GM23338 (cell line): ENCODE measurements at regions not wholly inside any gene's neighbourhood (a gene's known extent, or its start where the extent isn't known, plus 50 kb on each side); places are given as distances from the start of the nearest gene placed in this dataset.

ENCODE experiments used
- ATAC-seq: fragments of 200-7000 bp; cut with Tn5 transposase; 3 replicates; pipeline ENCODE4 v1.9.1; 2020
- DNase-seq: peaks from one replicate; pipeline ENCODE4 v3.0.0-alpha.2; 2015; ENCODE audit warnings: low spot score
- H2AFZ ChIP-seq: fragments of 200-600 bp; sonication (generic); 2 replicates; pipeline ENCODE4 v1.8.0; 2016; ENCODE audit warnings: antibody characterized with exemption, mild to moderate bottlenecking, moderate library complexity
- H3F3A ChIP-seq: fragments of 200-600 bp; sonication (generic); replicated peaks from 2 replicates; pipeline ENCODE4 v1.8.0; 2017; ENCODE audit warnings: antibody characterized with exemption, mixed run types, low read depth
- H3K27ac ChIP-seq: fragments of 200-600 bp; sonication (generic); 2 replicates; pipeline ENCODE4 v1.6.1; 2016; ENCODE audit warnings: low read depth
- H3K27me3 ChIP-seq: fragments of 200-600 bp; sonication (generic); 2 replicates; pipeline ENCODE4 v1.8.0; 2016; ENCODE audit warnings: mild to moderate bottlenecking, mixed run types, moderate library complexity; ENCODE audit not compliant: insufficient read depth
- H3K36me3 ChIP-seq: fragments of 200-600 bp; sonication (generic); 2 replicates; pipeline ENCODE4 v1.8.0; 2016; ENCODE audit warnings: mild to moderate bottlenecking; ENCODE audit not compliant: insufficient read depth
- H3K4me1 ChIP-seq: fragments of 200-600 bp; sonication (generic); 2 replicates; pipeline ENCODE4 v1.8.0; 2016; ENCODE audit warnings: mild to moderate bottlenecking, moderate library complexity; ENCODE audit not compliant: insufficient read depth
- H3K4me2 ChIP-seq: fragments of 200-600 bp; sonication (generic); 2 replicates; pipeline ENCODE4 v1.7.1; 2017; ENCODE audit warnings: mixed run types
- H3K4me3 ChIP-seq: fragments of 200-600 bp; sonication (generic); 2 replicates; pipeline ENCODE4 v1.6.1; 2016; ENCODE audit warnings: mixed run types
- H3K79me2 ChIP-seq: fragments of 200-600 bp; sonication (generic); replicated peaks from 2 replicates; pipeline ENCODE4 v1.8.0; 2017; ENCODE audit warnings: mild to moderate bottlenecking; ENCODE audit not compliant: insufficient read depth
- H3K9me2 ChIP-seq: fragments of 200-600 bp; sonication (generic); 2 replicates; pipeline ENCODE4 v1.8.0; 2017; ENCODE audit not compliant: insufficient read depth
- H4K20me1 ChIP-seq: fragments of 200-600 bp; sonication (generic); replicated peaks from 2 replicates; pipeline ENCODE4 v1.8.0; 2017; ENCODE audit warnings: mild to moderate bottlenecking; ENCODE audit not compliant: insufficient read depth
- H3K27ac Mint-ChIP-seq: 2 replicates; pipeline ENCODE4 v1.8.0; 2020; ENCODE audit warnings: inconsistent platforms, mild to moderate bottlenecking, moderate library complexity, mixed read lengths
- H3K27me3 Mint-ChIP-seq: 3 replicates; pipeline ENCODE4 v1.8.0; 2022; ENCODE audit warnings: low read depth, mild to moderate bottlenecking, moderate library complexity, mixed read lengths, inconsistent platforms; ENCODE audit not compliant: insufficient read depth, poor library complexity
- H3K36me3 Mint-ChIP-seq: 3 replicates; pipeline ENCODE4 v1.8.0; 2021; ENCODE audit warnings: low read depth, mild to moderate bottlenecking, inconsistent platforms, moderate library complexity, mixed read lengths
- H3K4me1 Mint-ChIP-seq: 3 replicates; pipeline ENCODE4 v1.8.0; 2020; ENCODE audit warnings: mild to moderate bottlenecking, inconsistent platforms, mixed read lengths
- H3K4me3 Mint-ChIP-seq: 3 replicates; pipeline ENCODE4 v1.8.0; 2021; ENCODE audit warnings: moderate library complexity, mild to moderate bottlenecking, inconsistent platforms, mixed read lengths
- H3K9me3 Mint-ChIP-seq: 3 replicates; pipeline ENCODE4 v1.8.0; 2020; ENCODE audit warnings: moderate library complexity, mild to moderate bottlenecking, inconsistent platforms, mixed read lengths
- CREB1 ChIP-seq: fragments of 250-450 bp; sonication (Bioruptor Pico); IDR thresholded peaks from 2 replicates; pipeline ENCODE4 v1.5.0; 2020; ENCODE audit warnings: low read depth, mild to moderate bottlenecking, moderate library complexity
- EZH2 ChIP-seq: fragments of 200-600 bp; sonication (generic); IDR thresholded peaks from one replicate; pipeline ENCODE4 v1.8.0; 2017; ENCODE audit warnings: antibody characterized with exemption, mild to moderate bottlenecking, low read depth; ENCODE audit not compliant: unreplicated experiment
- EZH2phosphoT487 ChIP-seq: fragments of 200-600 bp; sonication (generic); IDR thresholded peaks from one replicate; pipeline ENCODE4 v1.8.1; 2018; ENCODE audit warnings: antibody characterized with exemption; ENCODE audit not compliant: unreplicated experiment
- JUNB ChIP-seq: IDR thresholded peaks from one replicate; pipeline ENCODE4 v1.6.1; 2016; ENCODE audit warnings: antibody characterized with exemption; ENCODE audit not compliant: unreplicated experiment
- NANOG ChIP-seq: IDR thresholded peaks from 2 replicates; pipeline ENCODE4 v1.6.1; 2016; ENCODE audit warnings: antibody characterized with exemption, borderline replicate concordance
- POLR2AphosphoS5 ChIP-seq: IDR thresholded peaks from 2 replicates; pipeline ENCODE4 v1.6.1; 2016; ENCODE audit warnings: antibody characterized with exemption, low read depth
- REST ChIP-seq: IDR thresholded peaks from one replicate; pipeline ENCODE4 v1.6.1; 2018; ENCODE audit warnings: antibody characterized with exemption; ENCODE audit not compliant: unreplicated experiment
- STAT1 ChIP-seq: IDR thresholded peaks from one replicate; pipeline ENCODE4 v1.6.1; 2016; ENCODE audit warnings: antibody characterized with exemption; ENCODE audit not compliant: unreplicated experiment
- ZNF114 ChIP-seq: fragments of 250-450 bp; sonication (Bioruptor Pico); IDR thresholded peaks from 2 replicates; pipeline ENCODE4 v1.5.0; 2020; ENCODE audit warnings: mild to moderate bottlenecking, moderate library complexity
- ZNF331 ChIP-seq: fragments of 250-450 bp; sonication (Bioruptor Pico); IDR thresholded peaks from 2 replicates; pipeline ENCODE4 v1.5.0; 2020; ENCODE audit warnings: low read depth, mild to moderate bottlenecking, moderate library complexity
- ZNF462 ChIP-seq: fragments of 250-450 bp; sonication (Bioruptor Pico); IDR thresholded peaks from 2 replicates; pipeline ENCODE4 v1.5.0; 2020; ENCODE audit warnings: mild to moderate bottlenecking, moderate library complexity
- TF ChIP-seq, protein P1 (sequence below): IDR thresholded peaks from 2 replicates; pipeline ENCODE4 v1.6.1; 2016; ENCODE audit warnings: antibody characterized with exemption
- TF ChIP-seq, protein P2 (sequence below), 2 experiments: fragments of 200-600 bp in 1 of 2; sonication (generic) in 1 of 2; conservative IDR thresholded peaks; 2 replicates each; pipeline versions ENCODE4 v1.5.1 to v1.6.1; 2016 to 2017; ENCODE audit warnings: antibody characterized with exemption in 2 of 2, low read depth in 2 of 2, mild to moderate bottlenecking in 2 of 2, moderate library complexity in 1 of 2

DNA sequence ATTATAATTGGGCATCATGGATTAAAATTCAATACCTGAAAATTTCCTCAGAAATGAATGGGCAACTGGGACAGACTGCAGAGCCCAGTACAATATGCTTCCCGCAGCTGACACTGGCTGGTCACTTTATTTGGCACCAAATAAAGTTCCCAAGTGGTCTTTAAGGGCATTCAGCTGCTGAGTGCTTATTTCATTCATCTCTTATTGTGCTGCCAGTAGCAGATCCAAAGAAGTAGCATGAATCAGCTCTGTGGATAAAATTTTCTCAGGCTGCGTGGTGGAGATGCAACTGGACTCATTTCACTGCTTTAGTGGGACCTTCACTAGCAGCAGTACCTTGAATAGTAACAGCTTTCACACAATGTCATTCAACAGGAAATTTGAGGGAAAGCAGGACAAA, 226.3 kb upstream of the ADGRL2 start:
- ATAC-seq (no peak), DNase-seq (no peak)
- Histone ChIP-seq H3K4me2 (0 out of 2 replicates have a peak overlapping the region, but pooled peaks have one; percentile 28), H3K27me3 (no peaks in the 10 kb centered on the region), H3K79me2 (no peaks in the 10 kb centered on the region), H3F3A (no peaks in the 10 kb centered on the region), H3K4me1 (peaks cover 31% of the 10 kb centered on the region), H4K20me1 (no peaks in the 10 kb centered on the region), H3K9me2 (no peaks in the 10 kb centered on the region), H2AFZ (peak overlapping the region; percentile 38; the same call in 1 of the 2 replicates), H3K36me3 (no peaks in the 10 kb centered on the region), H3K27ac (no peak overlapping the region), H3K4me3 (no peak overlapping the region)
- Mint-ChIP-seq H3K4me1 (peaks cover 39% of the 10 kb centered on the region), H3K9me3 (no peaks in the 10 kb centered on the region; the same call in 2 of the 3 replicates), H3K36me3 (no peaks in the 10 kb centered on the region), H3K4me3 (no peak overlapping the region), H3K27me3 (no peaks in the 10 kb centered on the region), H3K27ac (no peak overlapping the region)
- TF ChIP-seq, protein P1, sequence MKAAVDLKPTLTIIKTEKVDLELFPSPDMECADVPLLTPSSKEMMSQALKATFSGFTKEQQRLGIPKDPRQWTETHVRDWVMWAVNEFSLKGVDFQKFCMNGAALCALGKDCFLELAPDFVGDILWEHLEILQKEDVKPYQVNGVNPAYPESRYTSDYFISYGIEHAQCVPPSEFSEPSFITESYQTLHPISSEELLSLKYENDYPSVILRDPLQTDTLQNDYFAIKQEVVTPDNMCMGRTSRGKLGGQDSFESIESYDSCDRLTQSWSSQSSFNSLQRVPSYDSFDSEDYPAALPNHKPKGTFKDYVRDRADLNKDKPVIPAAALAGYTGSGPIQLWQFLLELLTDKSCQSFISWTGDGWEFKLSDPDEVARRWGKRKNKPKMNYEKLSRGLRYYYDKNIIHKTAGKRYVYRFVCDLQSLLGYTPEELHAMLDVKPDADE, result no peak
- TF ChIP-seq EZH2phosphoT487 (no peak), JUNB (no peak), POLR2AphosphoS5 (no peak), ZNF114 (CRISPR knock-in tag) (no peak), EZH2 (no peak), REST (no peak), NANOG (no peak), CREB1 (no peak), STAT1 (no peak), ZNF462 (CRISPR knock-in tag) (no peak), ZNF331 (CRISPR knock-in tag) (no peak)
- TF ChIP-seq, protein P2, sequence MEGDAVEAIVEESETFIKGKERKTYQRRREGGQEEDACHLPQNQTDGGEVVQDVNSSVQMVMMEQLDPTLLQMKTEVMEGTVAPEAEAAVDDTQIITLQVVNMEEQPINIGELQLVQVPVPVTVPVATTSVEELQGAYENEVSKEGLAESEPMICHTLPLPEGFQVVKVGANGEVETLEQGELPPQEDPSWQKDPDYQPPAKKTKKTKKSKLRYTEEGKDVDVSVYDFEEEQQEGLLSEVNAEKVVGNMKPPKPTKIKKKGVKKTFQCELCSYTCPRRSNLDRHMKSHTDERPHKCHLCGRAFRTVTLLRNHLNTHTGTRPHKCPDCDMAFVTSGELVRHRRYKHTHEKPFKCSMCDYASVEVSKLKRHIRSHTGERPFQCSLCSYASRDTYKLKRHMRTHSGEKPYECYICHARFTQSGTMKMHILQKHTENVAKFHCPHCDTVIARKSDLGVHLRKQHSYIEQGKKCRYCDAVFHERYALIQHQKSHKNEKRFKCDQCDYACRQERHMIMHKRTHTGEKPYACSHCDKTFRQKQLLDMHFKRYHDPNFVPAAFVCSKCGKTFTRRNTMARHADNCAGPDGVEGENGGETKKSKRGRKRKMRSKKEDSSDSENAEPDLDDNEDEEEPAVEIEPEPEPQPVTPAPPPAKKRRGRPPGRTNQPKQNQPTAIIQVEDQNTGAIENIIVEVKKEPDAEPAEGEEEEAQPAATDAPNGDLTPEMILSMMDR (conservative IDR thresholded peaks at IDR 0.05; ENCODE audit: low read depth in 2 of 2), result no peak
